ENCODE measurements at regions not wholly inside any gene's neighbourhood (a gene's known extent, or its start where the extent isn't known, plus 50 kb on each side); places are given as distances from the start of the nearest gene placed in this dataset.

GRCh38 chr22:27433099-27433498 is 368.5 kb downstream of the MN1 start:
- Histone ChIP-seq H3K9me1 (ENCODE audit: control insufficient read depth, extremely low read depth, insufficient read depth, low read length) (no peaks in the 10 kb centered on the region), H3K4me2 (ENCODE audit: control insufficient read depth, extremely low read depth, insufficient read depth, low read depth, low read length) (no peak overlapping the region), H3K9ac (ENCODE audit: control insufficient read depth, extremely low read depth, insufficient read depth, low read length) (no peak overlapping the region), H4K20me1 (ENCODE audit: control insufficient read depth, extremely low read depth, insufficient read depth, low read length) (no peaks in the 10 kb centered on the region), H3K4me1 (ENCODE audit: control insufficient read depth, extremely low read depth, insufficient read depth, low read length) (peaks cover 4% of the 10 kb centered on the region), H2AFZ (ENCODE audit: control insufficient read depth, low read length) (no peak overlapping the region), H3K79me2 (ENCODE audit: control insufficient read depth, insufficient read depth, low read length) (no peaks in the 10 kb centered on the region), H3K27me3 (ENCODE audit: control insufficient read depth, extremely low read depth, insufficient read depth, low read length) (no peaks in the 10 kb centered on the region), H3K4me3 (ENCODE audit: control insufficient read depth in 2 of 3, extremely low read depth in 1 of 3, insufficient read depth in 2 of 3, low read depth in 1 of 3, low read length in 3 of 3) (no peak overlapping the region), H3K9me3 (ENCODE audit: control insufficient read depth, low read depth, low read length) (no peaks in the 10 kb centered on the region), H3K36me3 (ENCODE audit: control insufficient read depth in 2 of 2, extremely low read depth in 1 of 2, insufficient read depth in 2 of 2, low read length in 2 of 2) (no peaks in the 10 kb centered on the region), H3K27ac (ENCODE audit: control insufficient read depth, insufficient read depth, low read length) (no peak overlapping the region)
- dilution Hi-C loops (cut with MboI; ENCODE audit: extremely low pct_ligation_motif_present, low sequenced_read_pairs): no loop called here
- DNase-seq (ENCODE audit: low read depth, low spot score) (no peak), FAIRE-seq (no peak)
- TF ChIP-seq CTCF (optimal IDR thresholded peaks at IDR 0.05 in 1 of 3, IDR thresholded peaks at IDR 0.05 in 1 of 3, conservative IDR thresholded peaks at IDR 0.05 in 1 of 3; ENCODE audit: extremely low read depth in 1 of 3, insufficient read depth in 2 of 3, low read length in 3 of 3) (no peak), EZH2 (IDR thresholded peaks at IDR 0.05; ENCODE audit: low read length) (no peak)

- H3K9me3 ChIP-seq (ENCODE audit: control insufficient read depth, low read depth, low read length): no peaks in the 10 kb centered on the region
- H3K4me2 ChIP-seq (ENCODE audit: control insufficient read depth, extremely low read depth, insufficient read depth, low read depth, low read length): no peak overlapping the region
- H3K27ac ChIP-seq (ENCODE audit: control insufficient read depth, insufficient read depth, low read length): no peak overlapping the region
- no peak for FAIRE-seq
- no peaks in the 10 kb centered on the region for H3K79me2 ChIP-seq (ENCODE audit: control insufficient read depth, insufficient read depth, low read length)
- dilution Hi-C loops (cut with MboI; ENCODE audit: extremely low pct_ligation_motif_present, low sequenced_read_pairs): no loop called here
- H2AFZ ChIP-seq (ENCODE audit: control insufficient read depth, low read length): no peak overlapping the region
- H3K9me1 ChIP-seq (ENCODE audit: control insufficient read depth, extremely low read depth, insufficient read depth, low read length): no peaks in the 10 kb centered on the region
- no peaks in the 10 kb centered on the region for H3K27me3 ChIP-seq (ENCODE audit: control insufficient read depth, extremely low read depth, insufficient read depth, low read length)
- no peaks in the 10 kb centered on the region for H4K20me1 ChIP-seq (ENCODE audit: control insufficient read depth, extremely low read depth, insufficient read depth, low read length)
- TF ChIP-seq EZH2 (IDR thresholded peaks at IDR 0.05; ENCODE audit: low read length) (no peak), CTCF (optimal IDR thresholded peaks at IDR 0.05 in 1 of 3, IDR thresholded peaks at IDR 0.05 in 1 of 3, conservative IDR thresholded peaks at IDR 0.05 in 1 of 3; ENCODE audit: extremely low read depth in 1 of 3, insufficient read depth in 2 of 3, low read length in 3 of 3) (peak in 1 of 3 experiments; percentile 55)
- DNase-seq (ENCODE audit: low read depth, low spot score): no peak
- H3K9ac ChIP-seq (ENCODE audit: control insufficient read depth, extremely low read depth, insufficient read depth, low read length): no peak overlapping the region
- peaks cover 8% of the 10 kb centered on the region for H3K4me1 ChIP-seq (ENCODE audit: control insufficient read depth, extremely low read depth, insufficient read depth, low read length)
- H3K4me3 ChIP-seq (ENCODE audit: control insufficient read depth in 2 of 3, extremely low read depth in 1 of 3, insufficient read depth in 2 of 3, low read depth in 1 of 3, low read length in 3 of 3): no peak overlapping the region
- H3K36me3 ChIP-seq (ENCODE audit: control insufficient read depth in 2 of 2, extremely low read depth in 1 of 2, insufficient read depth in 2 of 2, low read length in 2 of 2): no peaks in the 10 kb centered on the region
Observed at GRCh38 chr22:27433585-27434190, 367.9 kb downstream of the MN1 start.

All from keratinocyte (primary cell).